K562 (cell line): ENCODE measurements at regions not wholly inside any gene's neighbourhood (a gene's known extent, or its start where the extent isn't known, plus 50 kb on each side); places are given as distances from the start of the nearest gene placed in this dataset.

Experiments used
- EZH2 ChIP-seq: IDR thresholded peaks from 2 replicates; pipeline ENCODE4 v1.6.1; 2012; ENCODE audit warnings: low read depth, mild to moderate bottlenecking, inconsistent platforms, low read length, borderline replicate concordance
- MAZ ChIP-seq, 2 experiments: fragments of 450-650 bp in 1 of 2; sonication (generic) in 1 of 2; formaldehyde crosslinking; IDR thresholded peaks in 1 of 2; conservative IDR thresholded peaks in 1 of 2; 2 replicates each; pipeline versions ENCODE4 v1.4.0 to v1.5.0; 2020; ENCODE audit warnings: mild to moderate bottlenecking in 1 of 2, missing genetic modification reagents in 1 of 2

GRCh38 chr20:48432494-48432832 is 395.3 kb downstream of the PREX1 start:
- TF ChIP-seq MAZ (CRISPR knock-in tag; conservative IDR thresholded peaks at IDR 0.05 in 1 of 2, IDR thresholded peaks at IDR 0.05 in 1 of 2), result no peak
- no peak for TF ChIP-seq EZH2
